ENCODE measurements at regions not wholly inside any gene's neighbourhood (a gene's known extent, or its start where the extent isn't known, plus 50 kb on each side); places are given as distances from the start of the nearest gene placed in this dataset.

GRCh38 chr13:30855569-30855968 lies 50.5 kb upstream of the MEDAG start:
- Histone ChIP-seq H3K79me2 (ENCODE audit: control insufficient read depth, low read length) (no peaks in the 10 kb centered on the region), H3K4me3 (ENCODE audit: low read length) (no peak overlapping the region), H3K9me2 (replicated peaks; ENCODE audit: control insufficient read depth, low read length) (no peaks in the 10 kb centered on the region), H4K20me1 (ENCODE audit: control insufficient read depth, insufficient read depth, low read depth, low read length) (no peaks in the 10 kb centered on the region), H3K36me3 (ENCODE audit: control insufficient read depth, low read length) (no peaks in the 10 kb centered on the region), H3F3A (ENCODE audit: control insufficient read depth, insufficient read depth) (no peaks in the 10 kb centered on the region), H3K27me3 (ENCODE audit: control insufficient read depth, low read length) (peaks cover 8% of the 10 kb centered on the region; the same call in 1 of the 2 replicates), H3K4me1 (ENCODE audit: control insufficient read depth, low read length) (no peaks in the 10 kb centered on the region), H3K9me3 (ENCODE audit: control insufficient read depth, insufficient read depth, low read length) (no peaks in the 10 kb centered on the region), H3K27ac (ENCODE audit: low read depth, low read length) (no peak overlapping the region), H3K4me2 (ENCODE audit: low read length) (no peak overlapping the region)
- no peak for TF ChIP-seq EZH2phosphoT487 (IDR thresholded peaks at IDR 0.05; ENCODE audit: borderline replicate concordance, low read length)
- no peak for TF ChIP-seq CTCF (IDR thresholded peaks at IDR 0.05; ENCODE audit: low read depth, low read length, poor library complexity, severe bottlenecking)

GRCh38 chr13:30856005-30856790 lies 49.9 kb upstream of the MEDAG start:
- Histone ChIP-seq H3K4me1 (ENCODE audit: control insufficient read depth, low read length) (no peaks in the 10 kb centered on the region), H3K36me3 (ENCODE audit: control insufficient read depth, low read length) (no peaks in the 10 kb centered on the region), H3K27me3 (ENCODE audit: control insufficient read depth, low read length) (peaks cover 7% of the 10 kb centered on the region; the same call in 1 of the 2 replicates), H3K79me2 (ENCODE audit: control insufficient read depth, low read length) (no peaks in the 10 kb centered on the region), H3K27ac (ENCODE audit: low read depth, low read length) (no peak overlapping the region), H3K4me2 (ENCODE audit: low read length) (no peak overlapping the region), H3K9me3 (ENCODE audit: control insufficient read depth, insufficient read depth, low read length) (no peaks in the 10 kb centered on the region), H3F3A (ENCODE audit: control insufficient read depth, insufficient read depth) (no peaks in the 10 kb centered on the region), H3K4me3 (ENCODE audit: low read length) (no peak overlapping the region), H3K9me2 (replicated peaks; ENCODE audit: control insufficient read depth, low read length) (no peaks in the 10 kb centered on the region), H4K20me1 (ENCODE audit: control insufficient read depth, insufficient read depth, low read depth, low read length) (no peaks in the 10 kb centered on the region)
- TF ChIP-seq CTCF (IDR thresholded peaks at IDR 0.05; ENCODE audit: low read depth, low read length, poor library complexity, severe bottlenecking) (no peak), EZH2phosphoT487 (IDR thresholded peaks at IDR 0.05; ENCODE audit: borderline replicate concordance, low read length) (no peak)

All from DOHH2 (cell line).